ENCODE measurements at regions not wholly inside any gene's neighbourhood (a gene's known extent, or its start where the extent isn't known, plus 50 kb on each side); places are given as distances from the start of the nearest gene placed in this dataset.

GRCh38 chr6:168238159-168238909 is 81.2 kb downstream of the DACT2 start:
- no peak for TF ChIP-seq CTCF (conservative IDR thresholded peaks at IDR 0.05; ENCODE audit: low read length)
- no peak for TF ChIP-seq EZH2phosphoT487 (IDR thresholded peaks at IDR 0.05; ENCODE audit: borderline replicate concordance, low read depth, low read length)
